Spleen (tissue), 11 donors: ENCODE measurements at regions not wholly inside any gene's neighbourhood (a gene's known extent, or its start where the extent isn't known, plus 50 kb on each side); places are given as distances from the start of the nearest gene placed in this dataset.

Experiments
- DNase-seq: peaks from one replicate; pipeline ENCODE4 v3.0.0-alpha.2; 2020
- H3K27ac ChIP-seq, 8 donors: fragments of 200-600 bp; sonication (generic) in 7 of 8; 1 replicate in 4 of 8; 2 replicates in 4 of 8; pipeline versions ENCODE4 v1.5.0 to v1.8.0; 2016 to 2021; ENCODE audit warnings: inconsistent platforms in 4 of 8, mild to moderate bottlenecking in 4 of 8, moderate library complexity in 1 of 8
- H3K27me3 ChIP-seq, 7 donors: fragments of 200-600 bp; sonication (generic) in 6 of 7; replicated peaks in 1 of 7; 1 replicate in 4 of 7; 2 replicates in 3 of 7; pipeline versions ENCODE4 v1.5.0 to v1.8.0; 2016 to 2021; ENCODE audit warnings: inconsistent platforms in 3 of 7, mild to moderate bottlenecking in 1 of 7
- H3K36me3 ChIP-seq, 6 donors: fragments of 200-600 bp; sonication (generic) in 5 of 6; 1 replicate in 4 of 6; 2 replicates in 2 of 6; pipeline versions ENCODE4 v1.5.0 to v1.8.0; 2016 to 2021; ENCODE audit warnings: inconsistent platforms in 2 of 6
- H3K4me1 ChIP-seq, 6 donors: fragments of 200-600 bp; sonication (generic) in 5 of 6; 1 replicate in 3 of 6; 2 replicates in 3 of 6; pipeline versions ENCODE4 v1.5.0 to v1.8.0; 2016 to 2021; ENCODE audit warnings: inconsistent platforms in 3 of 6
- H3K4me3 ChIP-seq, 8 donors: fragments of 200-600 bp; sonication (generic) in 7 of 8; 1 replicate in 4 of 8; 2 replicates in 4 of 8; pipeline versions ENCODE4 v1.5.0 to v1.8.0; 2016 to 2021; ENCODE audit warnings: inconsistent platforms in 4 of 8, mild to moderate bottlenecking in 4 of 8, moderate library complexity in 2 of 8
- H3K9me3 ChIP-seq, 8 donors: fragments of 200-600 bp; sonication (generic) in 7 of 8; 1 replicate in 4 of 8; 2 replicates in 4 of 8; pipeline versions ENCODE4 v1.5.0 to v1.8.0; 2016 to 2021; ENCODE audit warnings: inconsistent platforms in 4 of 8
- CTCF ChIP-seq, 11 experiments: fragments of 200-600 bp in 7 of 11; fragments of 450-650 bp in 4 of 11; sonication (generic) in 4 of 11; IDR thresholded peaks in 8 of 11; conservative IDR thresholded peaks in 3 of 11; 1 replicate in 7 of 11; 2 replicates in 4 of 11; pipeline versions ENCODE4 v1.4.0 to v1.8.0; 2016 to 2021; ENCODE audit warnings: antibody characterized with exemption in 11 of 11, inconsistent platforms in 4 of 11, mild to moderate bottlenecking in 1 of 11
- POLR2A ChIP-seq, 3 donors: fragments of 450-650 bp; IDR thresholded peaks; one replicate each; pipeline ENCODE4 v1.5.1; 2017; ENCODE audit warnings: antibody characterized with exemption in 3 of 3, mild to moderate bottlenecking in 1 of 3
- POLR2AphosphoS5 ChIP-seq, 3 donors: sonication (generic); formaldehyde crosslinking; IDR thresholded peaks; one replicate each; pipeline ENCODE4 v1.5.1; 2017; ENCODE audit warnings: antibody characterized with exemption in 3 of 3
- WGBS, 5 donors: extraction: QIAGEN DNeasy Blood & Tissue Kit in 3 of 5; methylation state at CpG; one replicate each; pipeline versions ENCODE4 v1.1.5 to v1.1.7; 2013 to 2018; 5-methylcytosine and 5-hydroxymethylcytosine counted together
- intact Hi-C: fragments of 100-400 bp; cut with DNase I; formaldehyde crosslinking; loops from one replicate; pipeline ENCODE4 v1.15.0; 2023; ENCODE audit warnings: low total_unique reads
- donor health status: healthy with polysubstance abuse.
- donor health status: DM: no; HTN: no; CAD: no; lungs with moderate emphysema.
- donor health status: DM: no; HTN: no; CAD: no.
- donor health status: Bipolar disorder and iron deficiency.
- donor health status: healthy.
- donor health status: DM: no; HTN: no; CAD: no.
- donor health status: DM: yes; HTN: yes; CAD: no.

DNA sequence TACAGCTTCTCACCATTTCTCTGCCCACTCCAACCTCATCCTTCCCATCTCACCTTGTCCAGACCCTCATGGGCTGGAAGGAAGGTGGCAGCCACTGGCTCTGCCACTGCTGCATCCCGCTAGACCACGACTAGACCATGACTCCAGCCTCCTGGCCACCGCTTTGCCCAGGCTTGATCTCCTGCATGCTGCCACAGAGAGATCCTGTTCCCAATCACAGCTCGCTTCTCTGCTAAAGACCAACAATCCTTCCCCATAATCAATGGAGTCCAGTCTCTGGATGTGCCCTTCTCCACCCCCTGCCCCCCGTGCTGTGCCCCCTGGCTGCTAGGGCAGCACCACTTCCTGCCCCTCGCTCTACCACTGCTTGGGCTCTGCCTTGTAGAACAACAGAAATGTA lies 64.9 kb upstream of the DMRTB1 start:
- intact Hi-C loops, result no loop called here

GRCh38 chr1:53395671-53396215 lies 63.5 kb upstream of the DMRTB1 start:
- H3K4me3 ChIP-seq, result no peak overlapping the region
- no peaks in the 10 kb centered on the region for H3K36me3 ChIP-seq
- no peaks in the 10 kb centered on the region for H3K9me3 ChIP-seq
- peak; percentile 41 for DNase-seq
- intact Hi-C loops, result no loop called here
- 69 to 89% (median 77%) methylated on average over 5 to 10 of the region's 10 CpGs for WGBS, 5 donors
- TF ChIP-seq POLR2AphosphoS5 (IDR thresholded peaks at IDR 0.05), result no peak
- TF ChIP-seq CTCF (IDR thresholded peaks at IDR 0.05 in 8 of 11, conservative IDR thresholded peaks at IDR 0.05 in 3 of 11), result no peak
- TF ChIP-seq POLR2A (IDR thresholded peaks at IDR 0.05), result no peak
- peaks cover 0 to 11% (median 5%) of the 10 kb centered on the region in 6 donors for H3K4me1 ChIP-seq
- H3K27me3 ChIP-seq, result no peaks in the 10 kb centered on the region
- H3K27ac ChIP-seq, result no peak overlapping the region

More for the DNA sequence above, 64.9 kb upstream of the DMRTB1 start:
- Histone ChIP-seq H3K4me1 (peaks cover 5 to 23% (median 14%) of the 10 kb centered on the region in 6 donors), H3K36me3 (no peaks in the 10 kb centered on the region), H3K9me3 (no peaks in the 10 kb centered on the region), H3K27ac (no peak overlapping the region), H3K4me3 (no peak overlapping the region), H3K27me3 (no peaks in the 10 kb centered on the region)
- TF ChIP-seq CTCF (IDR thresholded peaks at IDR 0.05 in 8 of 11, conservative IDR thresholded peaks at IDR 0.05 in 3 of 11) (no peak), POLR2AphosphoS5 (IDR thresholded peaks at IDR 0.05) (no peak), POLR2A (IDR thresholded peaks at IDR 0.05) (no peak)
- peak; percentile 62 for DNase-seq
- WGBS, 5 donors, result 68 to 83% (median 74%) methylated on average over 6 of the region's 6 CpGs

- DNase-seq, result no peak
- H3K27ac ChIP-seq, result no peak overlapping the region
- no peak overlapping the region for H3K4me3 ChIP-seq
- H3K27me3 ChIP-seq, result no peaks in the 10 kb centered on the region
- H3K4me1 ChIP-seq, result peaks cover 0 to 9% (median 5%) of the 10 kb centered on the region in 6 donors
- TF ChIP-seq POLR2A (IDR thresholded peaks at IDR 0.05), result no peak
- no peaks in the 10 kb centered on the region for H3K36me3 ChIP-seq
- WGBS, 5 donors, result 67 to 84% (median 83%) methylated on average over 8 of the region's 8 CpGs
- H3K9me3 ChIP-seq, result no peaks in the 10 kb centered on the region
- intact Hi-C loops, result no loop called here
Observed at GRCh38 chr1:53396573-53397268, 62.5 kb upstream of the DMRTB1 start.

DNA sequence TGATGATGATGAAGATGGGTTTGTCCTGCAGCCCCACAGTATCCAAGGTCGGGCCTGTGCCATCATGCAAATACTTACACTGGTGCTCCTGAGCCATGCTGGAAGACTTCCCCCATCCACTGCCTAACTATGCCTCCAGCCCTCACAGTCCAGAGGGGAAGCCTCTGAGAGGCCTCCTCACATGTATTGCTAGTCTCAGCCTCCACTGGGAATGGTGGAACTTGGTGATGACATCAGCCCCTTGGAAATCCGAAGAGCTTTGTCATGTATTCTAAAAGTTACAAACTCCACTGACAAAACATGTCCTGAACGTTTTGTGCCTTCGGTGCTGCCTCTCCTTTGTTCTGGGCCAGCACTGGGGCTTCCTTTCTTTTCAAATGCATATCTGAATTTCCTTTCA lies 61.1 kb upstream of the DMRTB1 start:
- peaks cover 0 to 7% (median 3%) of the 10 kb centered on the region in 6 donors for H3K4me1 ChIP-seq
- H3K27me3 ChIP-seq, result no peaks in the 10 kb centered on the region
- H3K36me3 ChIP-seq, result no peaks in the 10 kb centered on the region
- intact Hi-C loops, result no loop called here
- 57 to 89% (median 80%) methylated on average over 4 of the region's 4 CpGs for WGBS, 5 donors
- no peaks in the 10 kb centered on the region for H3K9me3 ChIP-seq
- TF ChIP-seq POLR2A (IDR thresholded peaks at IDR 0.05) (no peak), CTCF (IDR thresholded peaks at IDR 0.05 in 8 of 11, conservative IDR thresholded peaks at IDR 0.05 in 3 of 11) (no peak), POLR2AphosphoS5 (IDR thresholded peaks at IDR 0.05) (no peak)
- no peak for DNase-seq
- H3K27ac ChIP-seq, result no peak overlapping the region
- no peak overlapping the region for H3K4me3 ChIP-seq
